HT-29 (cell line): ENCODE measurements at regions not wholly inside any gene's neighbourhood (a gene's known extent, or its start where the extent isn't known, plus 50 kb on each side); places are given as distances from the start of the nearest gene placed in this dataset.
"Not testable (repeated sequence)": the region's sequence is repeated elsewhere in the genome, so short reads cannot be mapped to it uniquely, and the experiment has no call there.

Source experiments
- DNase-seq: peaks from one replicate; pipeline ENCODE4 v3.0.0-alpha.2; 2015; ENCODE audit warnings: low spot score

DNA sequence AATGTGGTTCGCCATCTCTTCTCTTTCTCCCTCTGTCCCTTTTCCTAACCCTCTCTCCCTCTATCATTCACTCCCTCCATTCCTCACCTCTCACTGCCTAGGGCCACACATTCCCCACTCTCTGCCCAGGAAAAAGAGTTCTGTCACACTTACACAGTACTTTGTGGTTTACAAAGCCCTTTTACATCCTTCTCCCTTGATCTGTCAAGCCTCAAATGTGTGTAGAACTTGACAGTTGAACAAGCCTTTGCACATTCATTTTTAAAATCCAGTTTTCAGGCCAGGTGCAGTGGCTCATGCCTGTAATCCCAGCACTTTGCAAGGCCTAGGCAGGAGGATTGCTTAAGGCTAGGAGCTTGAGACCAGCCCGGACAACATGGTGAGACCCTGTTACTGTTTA is 156.3 kb downstream of the VSIG4 start:
- DNase-seq, result no peak

DNA sequence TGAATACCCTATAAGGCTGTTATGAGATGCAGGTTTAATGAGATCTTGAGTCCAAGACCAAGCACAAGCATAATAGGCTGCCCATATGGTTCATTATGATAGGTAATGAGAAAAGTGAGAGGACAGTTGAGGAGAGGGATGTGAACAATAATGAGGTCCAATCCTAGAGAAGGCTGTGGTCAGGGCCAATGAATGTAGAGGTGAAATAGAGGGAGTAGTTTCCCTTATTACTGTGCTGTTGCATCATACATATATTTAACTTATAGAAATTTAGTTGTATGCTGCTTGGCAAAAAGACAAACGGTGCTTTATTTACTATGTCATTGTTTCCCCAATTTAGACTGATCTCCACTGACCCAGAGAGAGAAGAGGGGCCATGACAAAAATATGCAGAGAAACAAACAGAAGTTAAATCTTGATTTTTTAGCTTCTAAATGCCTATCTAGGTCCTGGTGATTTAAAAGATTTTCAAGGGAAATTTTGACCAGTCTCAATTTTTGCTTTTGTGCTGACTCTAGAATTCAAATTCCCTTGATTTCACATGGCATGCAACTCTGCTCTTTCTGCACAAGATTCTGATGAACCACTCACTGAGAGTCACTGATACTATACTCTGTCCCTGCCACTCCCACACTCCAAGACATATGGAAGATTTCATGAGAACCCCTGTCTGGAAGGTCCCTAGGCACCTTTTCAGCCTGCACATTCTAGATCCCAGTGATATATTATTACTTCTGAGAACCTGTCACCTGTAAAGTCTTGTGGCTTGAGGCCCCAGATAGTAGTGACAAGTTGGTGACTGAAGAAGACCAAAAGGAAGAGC is 159.7 kb downstream of the VSIG4 start:
- DNase-seq, result no peak

DNA sequence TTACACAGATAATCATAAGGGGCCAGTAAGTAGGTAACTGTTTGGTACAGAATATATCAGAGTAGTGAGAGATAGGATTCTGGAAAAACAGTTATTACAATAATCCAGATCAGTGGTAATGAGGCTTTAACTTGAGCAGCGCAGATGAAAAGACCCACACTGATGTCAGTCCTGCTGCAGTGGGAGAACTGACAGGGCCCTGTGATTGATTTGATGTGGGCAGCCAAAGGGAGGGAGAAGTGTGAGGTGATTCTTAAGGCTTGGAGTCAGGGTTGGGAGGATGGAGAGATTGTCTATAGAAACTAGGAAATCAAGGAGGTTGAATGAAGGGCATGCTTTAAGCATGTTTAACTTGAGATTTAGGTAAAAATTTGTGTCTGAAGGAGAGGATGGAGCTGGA is 161.4 kb downstream of the VSIG4 start:
- DNase-seq, result no peak

DNA sequence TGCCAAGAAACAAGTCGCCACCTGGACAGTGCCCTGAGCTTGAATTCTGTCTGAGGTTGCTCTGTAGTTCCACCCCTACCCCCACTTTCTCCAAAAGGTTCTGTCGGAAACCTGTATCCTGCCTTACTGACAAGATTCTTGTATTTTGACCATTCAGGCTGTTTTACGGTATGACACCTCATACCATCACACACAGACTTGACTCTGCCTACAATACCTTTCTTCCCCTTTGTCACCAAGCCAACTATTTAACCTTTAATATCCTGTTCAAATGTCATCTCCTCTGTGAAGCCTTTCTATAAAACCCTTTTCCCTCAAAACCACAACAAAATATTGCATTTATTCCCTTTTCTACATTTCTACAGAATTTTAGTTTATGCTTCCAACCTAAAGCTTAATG is 161.9 kb downstream of the VSIG4 start:
- no peak for DNase-seq

DNA sequence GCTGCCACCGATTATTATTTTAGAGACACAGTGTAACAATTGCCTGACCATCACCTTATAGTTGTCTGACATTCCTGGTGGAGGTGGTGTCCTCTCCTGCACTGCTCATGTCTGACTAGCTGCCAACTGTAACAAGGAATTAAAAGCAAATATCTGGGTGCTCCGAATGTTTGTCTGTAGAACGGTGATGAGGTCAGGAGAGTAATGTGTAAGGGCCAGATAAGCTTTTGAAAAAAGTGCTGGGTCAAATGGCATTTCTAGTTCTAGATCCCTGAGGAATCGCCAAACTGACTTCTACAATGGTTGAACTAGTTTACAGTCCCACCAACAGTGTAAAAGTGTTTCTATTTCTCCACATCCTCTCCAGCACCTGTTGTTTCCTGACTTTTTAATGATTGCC is 164.3 kb downstream of the VSIG4 start:
- peak; percentile 35 for DNase-seq

DNA sequence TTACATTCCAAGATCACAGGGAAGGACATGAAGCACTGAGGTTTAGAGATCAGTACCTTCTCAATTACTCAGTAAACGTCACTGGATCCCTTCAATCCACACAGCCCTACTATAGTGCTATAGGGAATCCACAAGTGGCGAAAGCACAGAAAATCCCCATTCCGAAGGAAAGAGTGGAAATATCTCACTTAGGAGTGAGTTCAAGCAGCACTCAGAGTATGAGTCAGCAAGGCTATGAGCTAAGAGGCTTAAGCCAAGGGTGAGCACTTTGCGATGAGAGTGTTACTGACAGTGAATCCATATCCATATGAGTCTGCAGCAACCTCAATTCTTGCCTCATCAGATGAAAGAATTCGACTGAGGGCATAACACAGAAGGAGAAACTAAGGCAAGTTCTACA is 165.1 kb downstream of the VSIG4 start:
- DNase-seq, result no peak

DNA sequence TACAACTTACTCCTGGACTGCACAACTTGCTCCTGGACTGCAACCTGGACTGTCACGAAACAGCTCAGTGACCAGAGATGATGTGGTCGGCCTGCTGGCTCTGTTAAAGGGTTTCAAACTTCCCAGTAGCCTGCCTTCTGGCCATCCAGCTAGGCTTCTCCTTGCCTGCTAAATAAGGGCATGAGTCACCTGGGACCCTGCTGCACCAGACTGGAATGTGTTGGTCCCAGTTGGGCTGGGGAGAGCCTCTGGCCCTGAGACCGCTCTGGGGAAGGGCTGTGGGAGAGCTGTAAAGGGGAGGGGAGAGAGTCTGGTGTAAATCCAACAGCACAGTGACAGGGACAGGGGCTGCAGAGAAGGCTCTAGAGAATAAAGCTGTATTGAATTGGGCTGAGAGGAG is 165.8 kb downstream of the VSIG4 start:
- no peak for DNase-seq

DNA sequence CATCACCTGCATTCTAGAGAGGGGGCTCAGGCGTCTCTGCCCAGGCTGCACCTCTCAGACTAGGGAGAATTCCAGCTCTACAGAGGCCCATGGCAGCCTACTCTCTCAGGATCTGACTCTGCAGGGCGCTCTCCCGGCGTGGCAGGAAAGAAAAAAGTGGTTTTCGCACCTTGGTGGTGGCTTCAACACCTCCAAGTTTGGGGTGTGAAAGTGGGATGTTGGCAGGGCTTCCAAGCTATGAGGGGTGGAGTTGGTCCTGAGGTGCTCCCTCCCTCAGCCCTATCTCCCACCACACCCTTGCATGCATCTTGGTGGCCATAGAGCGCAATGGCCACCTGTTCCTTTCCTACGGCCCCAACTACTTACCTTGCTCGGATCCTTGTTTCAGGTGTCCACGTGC is 166.5 kb downstream of the VSIG4 start:
- DNase-seq, result no peak

DNA sequence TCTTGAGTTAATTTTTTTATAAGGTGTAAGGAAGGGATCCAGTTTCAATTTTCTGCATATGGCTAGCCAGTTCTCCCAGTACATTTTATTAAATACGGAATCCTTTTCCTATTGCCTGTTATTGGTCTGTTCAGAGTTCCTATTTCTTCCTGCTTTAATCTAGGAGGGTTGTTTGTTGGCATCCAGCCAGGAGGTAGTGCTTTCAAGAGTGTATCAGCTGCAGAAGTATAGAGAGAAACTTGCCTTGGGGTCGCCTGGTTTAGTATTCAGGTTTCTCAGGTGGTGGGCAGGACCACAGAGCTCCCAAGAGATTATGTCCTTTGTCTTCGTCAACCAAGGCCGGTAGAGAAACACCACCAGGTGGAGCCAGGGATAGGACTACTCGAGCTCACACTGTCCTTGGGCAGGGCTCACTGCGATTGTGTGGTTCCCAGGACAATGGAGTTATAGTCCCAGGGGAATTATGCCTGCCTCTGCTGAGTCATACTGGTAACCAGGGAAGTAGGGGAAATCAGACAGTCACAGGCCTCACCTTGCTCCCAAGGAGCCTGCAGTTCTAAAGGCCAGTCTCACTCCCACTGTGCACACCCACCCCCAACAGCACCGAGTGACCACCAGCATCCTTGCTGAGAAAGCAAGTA is 168.1 kb downstream of the VSIG4 start:
- DNase-seq, result peak; percentile 81

DNA sequence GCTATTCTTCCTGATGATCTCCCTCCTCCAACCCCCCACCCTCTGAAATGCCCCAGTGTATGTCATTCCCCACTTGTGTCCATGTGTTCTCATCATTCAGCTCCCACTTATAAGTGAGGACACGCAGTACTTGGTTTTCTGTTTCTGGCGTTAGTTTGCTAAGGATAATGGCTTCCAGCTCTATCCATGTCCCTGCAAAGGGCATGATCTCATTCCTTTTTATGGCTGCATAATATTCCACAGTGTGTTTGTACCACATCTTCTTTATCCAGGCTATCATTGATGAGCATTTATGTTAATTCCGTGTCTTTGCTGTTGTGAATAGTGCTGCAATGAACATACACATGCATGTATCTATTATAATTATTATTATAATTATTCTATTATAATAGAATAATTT is 169.3 kb downstream of the VSIG4 start:
- DNase-seq, result not testable (repeated sequence)

DNA sequence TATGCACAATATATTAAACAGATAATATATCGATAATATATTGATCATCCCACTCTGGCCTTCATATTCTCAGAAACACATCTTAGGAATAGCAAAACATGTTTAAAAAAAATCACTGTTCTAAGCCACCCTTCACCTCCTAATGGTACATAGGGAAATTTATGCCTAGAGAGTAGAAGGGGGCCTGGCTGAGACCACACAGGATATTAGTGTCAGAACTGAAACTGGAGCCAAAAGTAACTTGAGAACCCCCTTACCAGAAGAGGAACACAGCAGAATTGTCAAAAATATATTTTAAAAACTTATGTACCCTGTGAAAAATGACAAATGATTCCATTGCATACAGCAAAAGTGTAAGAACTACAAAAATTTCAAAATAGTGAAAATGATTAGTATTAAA is 173.1 kb downstream of the VSIG4 start:
- DNase-seq, result no peak

DNA sequence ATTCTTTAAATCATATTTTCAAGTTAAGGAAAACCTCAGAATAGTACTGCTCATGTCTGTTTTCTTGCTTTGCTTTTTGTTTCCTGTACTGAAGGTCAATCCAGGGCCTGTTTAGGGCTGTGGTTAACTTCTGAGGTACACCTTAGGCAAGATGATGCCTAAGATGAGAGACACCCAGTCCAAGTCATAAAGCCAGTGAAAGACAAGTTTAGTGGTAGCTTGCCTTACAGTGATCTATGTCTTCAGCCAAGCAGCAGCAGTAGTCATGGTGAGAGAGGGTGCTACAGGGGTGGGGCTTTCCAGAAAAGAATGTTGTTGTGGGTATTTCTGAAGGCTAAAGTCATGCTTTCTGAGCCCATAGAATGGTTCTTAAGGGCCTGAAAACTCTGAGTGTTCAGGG is 173.7 kb downstream of the VSIG4 start:
- DNase-seq, result no peak

DNA sequence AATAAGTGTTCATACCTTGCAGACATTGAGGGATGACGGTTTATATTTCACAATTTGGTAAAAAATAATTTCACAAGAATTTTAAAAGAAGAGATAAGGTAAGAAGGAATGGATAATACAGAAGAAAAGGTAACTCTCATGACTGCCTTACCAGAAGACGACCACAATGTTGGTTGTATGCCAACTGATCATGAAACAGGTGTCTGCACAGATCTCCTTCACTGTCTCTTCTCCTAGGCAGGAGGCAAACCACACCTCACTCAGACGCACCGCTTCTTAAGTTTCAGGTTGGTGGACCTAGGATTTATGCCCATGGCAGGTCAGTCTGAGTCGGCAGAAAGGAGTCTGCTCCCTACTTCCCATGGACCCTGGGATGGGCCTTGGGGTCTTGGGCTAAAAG is 177.2 kb downstream of the VSIG4 start:
- no peak for DNase-seq

DNA sequence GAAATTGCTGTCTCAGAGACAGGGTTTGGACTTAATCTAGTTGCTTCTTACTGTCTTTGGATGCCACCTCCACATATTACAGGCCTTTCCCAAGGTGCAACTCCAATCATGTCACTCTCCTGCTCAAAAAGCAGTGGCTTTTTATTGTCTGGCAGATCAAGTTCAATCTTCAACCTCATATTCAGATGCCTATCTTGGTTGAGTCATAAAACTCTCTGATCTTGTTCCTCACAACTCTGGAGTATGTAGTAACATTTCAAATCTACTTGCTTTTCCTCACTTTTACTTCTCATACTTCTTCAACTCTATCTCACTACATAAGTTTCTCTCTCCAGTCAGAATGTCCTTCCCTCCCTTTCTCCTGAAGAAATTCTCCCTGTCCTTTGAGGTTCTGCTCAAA is 180.6 kb downstream of the VSIG4 start:
- DNase-seq, result no peak

DNA sequence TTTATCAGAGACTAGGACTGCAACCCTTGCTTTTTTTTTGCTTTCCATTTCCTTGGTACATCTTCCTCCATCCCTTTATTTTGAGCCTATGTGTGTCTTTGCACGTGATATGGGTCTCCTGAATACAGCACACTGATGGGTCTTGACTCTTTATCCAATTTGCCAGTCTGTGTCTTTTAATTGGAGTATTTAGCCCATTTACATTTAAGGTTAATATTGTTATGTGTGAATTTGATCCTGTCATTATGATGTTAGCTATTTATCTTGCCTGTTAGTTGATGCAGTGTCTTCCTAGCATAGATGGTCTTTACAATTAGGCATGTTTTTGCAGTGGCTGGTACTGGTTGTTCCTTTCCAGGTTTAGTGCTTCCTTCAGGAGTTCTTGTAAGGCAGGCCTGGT is 185.4 kb downstream of the VSIG4 start:
- DNase-seq, result not testable (repeated sequence)

DNA sequence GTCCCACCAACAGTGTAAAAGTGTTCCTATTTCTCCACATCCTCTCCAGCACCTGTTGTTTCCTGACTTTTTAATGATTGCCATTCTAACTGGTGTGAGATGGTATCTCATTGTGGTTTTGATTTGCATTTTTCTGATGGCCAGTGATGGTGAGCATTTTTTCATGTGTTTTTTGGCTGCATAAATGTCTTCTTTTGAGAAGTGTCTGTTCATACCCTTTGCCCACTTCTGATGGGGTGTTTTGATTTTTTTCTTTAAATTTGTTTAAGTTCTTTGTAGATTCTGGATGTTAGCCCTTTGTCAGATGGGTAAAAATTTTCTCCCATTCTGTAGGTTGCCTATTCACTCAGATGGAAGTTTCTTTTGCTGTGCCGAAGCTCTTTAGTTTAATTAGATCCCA is 183.9 kb downstream of the MSN start:
- not testable (repeated sequence) for DNase-seq

DNA sequence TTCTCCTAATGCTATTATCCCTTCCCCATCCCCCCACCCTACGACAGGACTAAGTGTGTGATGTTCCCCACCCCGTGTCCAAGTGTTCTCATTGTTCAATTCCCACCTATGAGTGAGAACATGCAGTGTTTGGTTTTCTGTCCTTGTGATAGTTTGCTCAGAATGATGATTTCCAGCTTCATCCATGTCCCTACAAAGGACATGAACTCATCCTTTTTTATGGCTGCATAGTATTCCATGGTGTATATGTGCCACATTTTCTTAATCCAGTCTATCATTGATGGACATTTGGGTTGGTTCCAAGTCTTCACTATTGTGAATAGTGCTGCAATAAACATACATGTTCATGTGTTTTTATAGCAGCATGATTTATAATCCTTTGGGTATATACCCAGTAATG is 183.4 kb downstream of the MSN start:
- not testable (repeated sequence) for DNase-seq

DNA sequence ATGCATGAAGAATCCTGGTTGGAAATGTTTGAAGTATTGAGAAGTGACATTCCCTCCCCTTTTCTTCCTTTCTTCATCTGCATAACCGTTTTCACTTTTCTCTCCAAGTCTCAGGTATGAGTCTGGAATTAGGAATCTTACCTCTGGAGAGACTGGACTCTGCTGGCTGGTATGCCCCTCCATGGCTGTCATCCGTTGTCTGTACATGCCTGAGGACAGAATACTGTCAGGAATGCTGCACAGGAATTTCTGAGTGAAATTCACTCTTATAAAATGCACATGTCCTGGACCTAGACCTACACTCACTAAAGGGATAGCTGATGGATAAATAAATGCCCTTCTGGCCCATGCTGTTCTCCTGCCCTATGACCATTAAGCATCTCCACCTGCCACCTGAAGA is 179.5 kb downstream of the MSN start:
- DNase-seq, result no peak

DNA sequence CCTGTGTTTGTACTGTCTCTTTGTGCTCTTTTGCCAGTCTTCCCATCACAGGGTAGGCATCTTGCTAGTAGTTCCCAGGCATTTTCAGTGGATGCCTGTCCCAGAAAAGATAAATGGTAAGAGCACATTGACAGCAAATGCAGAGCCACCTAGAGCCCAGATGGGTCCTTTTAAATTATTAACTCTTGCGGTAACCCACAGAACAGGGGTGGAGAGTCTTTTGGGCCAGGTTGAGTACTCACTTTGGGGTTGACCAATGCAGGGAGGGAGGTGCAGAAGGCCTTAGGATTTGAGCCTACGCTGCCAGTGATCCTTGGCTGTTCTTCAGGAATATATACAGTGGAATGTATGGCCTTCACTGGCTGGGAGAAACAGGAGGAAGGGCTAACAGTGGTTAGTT is 173.8 kb downstream of the MSN start:
- DNase-seq, result no peak

DNA sequence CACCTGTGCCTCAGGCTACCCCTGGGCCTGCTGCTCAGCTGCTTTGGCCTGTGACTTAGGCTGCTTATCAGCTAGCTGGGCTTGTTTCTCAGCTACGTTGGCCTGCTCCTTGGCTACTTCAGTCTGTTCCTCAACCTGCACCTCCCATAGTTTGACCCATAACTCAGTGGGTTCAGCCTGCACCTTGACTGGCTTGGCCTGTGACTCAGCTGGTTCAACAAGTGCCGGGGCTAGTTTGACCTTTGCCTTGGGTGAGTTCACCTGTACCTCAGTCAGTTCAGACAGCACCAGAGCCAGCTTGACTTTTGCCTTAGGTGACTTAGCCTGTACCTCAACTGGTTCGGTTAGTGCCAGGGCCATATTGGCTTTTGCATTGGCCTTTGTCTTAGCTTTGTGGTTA is 171.2 kb downstream of the MSN start:
- DNase-seq, result no peak

DNA sequence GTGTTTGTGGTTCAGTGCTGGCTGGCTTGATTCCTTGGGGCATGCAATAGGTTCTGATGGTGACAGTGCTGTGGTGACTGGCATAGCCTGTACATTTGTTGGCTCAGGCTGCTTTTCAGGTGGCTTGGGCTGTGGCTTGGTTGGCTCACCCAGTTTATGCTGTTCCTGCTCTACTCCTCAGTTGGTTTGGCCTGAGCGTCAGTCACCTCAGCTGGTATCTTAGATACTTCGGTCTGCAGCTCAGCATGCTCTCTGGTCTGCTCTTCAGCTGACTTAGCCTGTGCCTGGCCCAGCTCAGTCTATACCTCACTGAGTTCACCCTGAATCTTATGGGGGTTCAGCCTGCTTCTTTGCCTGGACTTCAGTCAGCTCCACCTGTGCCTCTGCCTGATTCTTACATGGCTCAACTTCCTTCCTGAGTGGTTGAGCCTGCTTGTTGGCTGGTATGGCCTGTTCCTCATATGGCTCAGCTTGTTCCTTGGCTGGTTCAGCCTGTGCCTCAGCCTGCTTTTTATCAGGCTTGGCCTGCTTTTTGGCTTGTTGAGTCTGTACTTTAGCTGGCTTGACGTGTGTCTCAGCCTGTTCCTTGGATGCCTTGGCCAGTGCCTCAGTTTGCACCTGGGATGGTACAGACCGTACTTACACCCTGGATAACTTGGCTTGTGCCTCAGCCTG is 170.6 kb downstream of the MSN start:
- no peak for DNase-seq

DNA sequence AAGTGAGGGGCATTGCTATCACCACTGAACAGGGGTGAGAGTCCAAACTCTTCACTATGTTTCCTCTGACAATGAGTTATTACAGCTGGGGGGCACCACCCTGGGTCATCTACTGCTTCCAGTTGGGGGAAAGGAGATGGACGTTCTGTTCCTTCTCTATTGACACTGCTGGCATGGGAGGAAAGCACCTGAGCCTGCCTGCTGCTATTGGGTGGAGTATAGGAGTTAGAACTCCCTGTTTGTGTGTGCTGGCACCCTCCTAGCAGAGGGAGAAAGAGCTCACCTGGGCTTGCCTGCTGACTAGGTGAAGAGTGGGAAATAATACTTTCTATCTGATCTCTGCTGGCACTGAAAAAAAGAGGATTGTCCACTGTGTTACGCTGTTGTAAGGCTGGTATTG is 163.8 kb downstream of the MSN start:
- DNase-seq, result no peak

DNA sequence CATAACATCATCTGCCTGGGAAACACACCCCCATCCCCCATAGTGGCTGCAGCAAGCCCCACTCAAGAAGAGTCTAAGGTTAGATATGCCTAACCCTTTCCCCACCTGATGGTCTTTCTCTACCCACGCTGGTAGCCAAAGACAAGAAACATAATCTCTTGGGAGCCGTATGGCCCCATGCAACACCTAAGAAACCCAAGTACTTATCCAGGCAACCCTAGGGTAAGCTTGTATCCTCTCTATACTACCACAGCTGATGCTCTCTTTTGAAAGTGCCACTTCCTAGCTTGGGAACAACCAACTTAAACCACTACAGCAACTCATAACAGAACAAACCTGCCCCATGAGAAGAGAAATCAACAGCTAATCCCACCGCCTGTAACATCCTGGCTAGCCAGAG is 161.1 kb downstream of the MSN start:
- no peak for DNase-seq
